ENCODE measurements at regions not wholly inside any gene's neighbourhood (a gene's known extent, or its start where the extent isn't known, plus 50 kb on each side); places are given as distances from the start of the nearest gene placed in this dataset.

- TF ChIP-seq E2F6 (IDR thresholded peaks at IDR 0.05) (no peak), ATF2 (IDR thresholded peaks at IDR 0.05; ENCODE audit: low read length) (no peak), RAD21 (IDR thresholded peaks at IDR 0.05 in 1 of 2, conservative IDR thresholded peaks at IDR 0.05 in 1 of 2; ENCODE audit: low read depth in 2 of 2, low read length in 2 of 2) (no peak), SUZ12 (IDR thresholded peaks at IDR 0.05; ENCODE audit: low read length) (no peak), MAX (IDR thresholded peaks at IDR 0.05) (no peak), SRF (IDR thresholded peaks at IDR 0.05; ENCODE audit: low read depth, low read length) (no peak)
Measured at GRCh38 chr6:148151896-148152643, 190.6 kb upstream of the SASH1 start (continued).

Measured in H1 (cell line).